DMS53 treated with DMSO at 0.1 percent for 48 hours (cell line): ENCODE measurements at regions not wholly inside any gene's neighbourhood (a gene's known extent, or its start where the extent isn't known, plus 50 kb on each side); places are given as distances from the start of the nearest gene placed in this dataset.

Source experiments
- DNase-seq: peaks from one replicate; lab custom pipeline; 2025; ENCODE audit not compliant: unreplicated experiment; lab: John Stamatoyannopoulos, UW

DNA sequence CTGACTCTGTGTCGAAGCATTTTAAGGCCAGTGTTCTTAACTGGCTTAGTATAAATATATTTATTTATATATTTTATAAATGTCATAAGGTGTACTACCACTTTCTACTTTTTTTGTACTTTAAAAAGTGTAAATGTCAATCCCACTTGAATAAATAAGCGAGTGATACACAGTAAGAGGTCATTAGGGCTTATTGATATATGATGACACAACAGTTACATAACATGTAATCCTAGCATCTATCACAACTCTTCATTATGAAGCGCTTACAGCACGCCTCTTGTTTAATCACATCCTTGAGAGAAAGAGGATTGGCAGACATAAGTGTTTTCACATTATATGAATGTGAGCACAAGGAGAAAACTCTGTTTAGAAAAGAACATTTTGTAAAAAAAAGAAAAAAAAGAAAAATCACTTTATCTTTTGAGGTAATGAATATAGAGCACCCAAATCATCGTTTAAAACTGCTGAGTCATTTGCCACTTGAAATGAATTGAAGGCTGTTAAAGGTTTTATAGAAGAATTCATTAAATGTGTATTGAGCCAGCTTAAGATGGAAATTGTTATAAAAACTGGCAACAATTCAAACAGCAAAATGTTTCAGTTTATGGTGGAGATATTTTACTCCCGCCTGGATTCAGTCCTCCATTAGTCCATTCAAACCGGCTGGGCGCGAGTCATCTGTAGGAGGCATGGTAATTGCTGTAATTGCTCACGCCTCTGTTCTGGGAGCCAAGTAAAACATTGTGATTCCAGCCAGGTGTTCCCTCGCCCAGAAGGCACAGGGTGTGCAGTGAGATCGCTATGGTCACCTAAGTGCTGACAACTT is 627.3 kb upstream of the KIRREL3 start:
- DNase-seq: peak; percentile 34

DNA sequence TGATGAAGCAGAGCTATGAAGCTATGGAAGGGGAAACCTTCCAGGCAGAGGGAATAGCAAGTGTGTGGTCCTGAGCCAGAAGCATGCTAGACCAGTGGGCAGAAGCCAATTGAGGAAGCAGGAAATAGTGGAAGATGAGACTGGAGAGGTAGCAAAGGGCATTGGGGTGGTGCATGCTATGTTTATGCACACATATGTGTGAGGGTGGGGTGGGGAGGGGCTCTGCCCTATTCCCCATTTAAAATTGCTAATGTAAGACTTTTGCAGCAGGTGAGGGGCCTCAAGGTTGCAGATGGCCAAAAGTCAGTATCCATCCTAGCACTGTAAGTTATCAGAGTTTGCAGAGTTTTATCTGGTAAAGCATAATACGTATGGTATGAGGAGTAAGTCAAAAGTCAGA is 626.6 kb upstream of the KIRREL3 start:
- no peak for DNase-seq

DNA sequence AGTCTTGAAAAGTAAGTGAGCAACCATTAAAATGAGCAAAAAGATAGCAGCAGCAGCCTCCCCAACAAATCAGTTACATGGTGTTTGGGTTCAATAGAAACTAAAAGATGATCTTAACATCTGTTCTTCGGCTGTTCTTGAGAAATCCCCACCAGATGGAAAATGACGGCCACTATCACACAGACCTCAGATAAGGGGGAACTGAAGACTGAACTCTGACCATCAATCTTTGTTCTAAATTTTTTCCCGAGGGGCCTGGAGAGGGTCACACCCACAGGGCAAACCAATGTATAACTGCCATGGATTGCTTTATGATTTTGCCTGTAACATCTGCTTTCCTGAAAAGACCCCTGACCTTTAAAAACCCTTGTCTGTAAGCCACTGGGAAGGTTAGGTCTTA is 624.8 kb upstream of the KIRREL3 start:
- no peak for DNase-seq

- no peak for DNase-seq
These were observed 623.8 kb upstream of the KIRREL3 start for GRCh38 chr11:127624306-127624856.

- no peak for DNase-seq
These were observed 622.1 kb upstream of the KIRREL3 start for GRCh38 chr11:127622686-127623085.

DNA sequence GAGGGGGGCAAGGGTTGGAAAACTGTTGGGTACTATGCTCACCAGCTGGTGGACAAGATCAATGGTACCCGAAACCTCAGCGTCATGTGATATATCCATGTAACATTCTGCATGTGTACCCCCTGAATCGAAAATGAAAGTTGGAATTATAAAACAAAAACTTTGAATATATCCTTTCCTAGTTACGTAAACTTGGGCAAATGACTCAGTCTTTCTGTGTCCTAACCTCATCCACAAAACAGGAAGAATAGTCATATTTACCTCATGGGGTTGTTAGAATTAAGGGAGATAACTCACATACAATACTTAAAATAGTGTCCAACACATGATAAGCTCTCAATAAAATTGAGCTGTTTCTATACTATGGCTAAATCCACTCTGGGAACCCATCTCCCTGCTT is 620.1 kb upstream of the KIRREL3 start:
- DNase-seq: no peak

GRCh38 chr11:127619946-127620345 is 619.4 kb upstream of the KIRREL3 start:
- no peak for DNase-seq

- DNase-seq: no peak
These were observed 618.2 kb upstream of the KIRREL3 start for GRCh38 chr11:127618721-127619120.

DNA sequence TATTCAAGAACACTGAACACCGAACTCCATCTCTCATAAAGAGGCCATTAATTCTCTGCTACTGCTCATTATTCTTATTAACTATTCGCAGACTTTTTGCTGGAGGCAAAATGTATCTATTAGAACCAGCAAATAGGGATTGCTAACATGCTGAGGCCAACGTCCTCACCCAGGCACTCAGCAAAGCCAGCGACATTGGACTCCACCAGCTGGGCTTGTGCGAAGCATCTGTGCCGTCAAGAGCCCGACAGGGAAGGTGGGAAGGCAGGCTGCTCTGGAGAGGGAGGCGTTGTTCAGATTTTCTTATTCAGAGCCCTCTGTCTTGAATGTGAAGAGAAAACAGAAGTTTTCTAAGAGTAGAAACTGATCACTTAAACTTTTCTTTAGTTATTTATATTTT is 615.6 kb upstream of the KIRREL3 start:
- DNase-seq: no peak

- no peak for DNase-seq
These were observed 612.0 kb upstream of the KIRREL3 start for GRCh38 chr11:127612607-127613006.

DNA sequence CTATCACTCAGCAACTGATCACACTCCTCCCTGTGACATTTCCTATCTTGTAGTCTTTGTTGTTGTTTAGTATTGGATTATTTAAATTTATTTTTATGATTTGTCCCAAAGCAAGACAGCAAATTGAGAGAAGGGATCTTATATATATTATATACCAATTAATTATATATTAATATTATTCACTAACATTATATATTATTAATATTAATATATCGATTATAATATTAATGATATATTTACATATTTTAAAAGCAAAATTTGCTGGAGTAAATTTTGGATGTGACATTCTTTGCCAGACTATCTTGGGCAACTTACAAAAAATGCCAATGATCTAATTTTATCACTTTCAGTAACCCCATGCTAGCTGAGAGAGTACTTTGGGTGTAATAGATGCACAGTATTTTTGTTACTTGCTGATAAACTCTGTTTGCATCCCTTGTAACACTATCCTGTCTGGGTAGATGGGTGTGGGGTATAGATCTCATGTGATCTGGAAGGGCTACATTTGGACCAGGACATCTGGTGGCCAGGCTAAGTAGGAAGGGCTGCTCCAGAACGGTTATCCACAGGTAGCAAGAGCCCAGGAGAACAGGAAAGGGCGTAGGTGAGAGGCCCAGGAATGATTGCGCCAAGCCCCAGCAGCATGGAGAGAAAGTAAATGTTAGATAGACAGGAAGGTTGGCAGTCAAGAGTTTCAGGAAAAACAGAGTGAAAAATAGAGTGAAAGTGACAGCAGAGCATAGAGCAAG is 608.6 kb upstream of the KIRREL3 start:
- DNase-seq: no peak

DNA sequence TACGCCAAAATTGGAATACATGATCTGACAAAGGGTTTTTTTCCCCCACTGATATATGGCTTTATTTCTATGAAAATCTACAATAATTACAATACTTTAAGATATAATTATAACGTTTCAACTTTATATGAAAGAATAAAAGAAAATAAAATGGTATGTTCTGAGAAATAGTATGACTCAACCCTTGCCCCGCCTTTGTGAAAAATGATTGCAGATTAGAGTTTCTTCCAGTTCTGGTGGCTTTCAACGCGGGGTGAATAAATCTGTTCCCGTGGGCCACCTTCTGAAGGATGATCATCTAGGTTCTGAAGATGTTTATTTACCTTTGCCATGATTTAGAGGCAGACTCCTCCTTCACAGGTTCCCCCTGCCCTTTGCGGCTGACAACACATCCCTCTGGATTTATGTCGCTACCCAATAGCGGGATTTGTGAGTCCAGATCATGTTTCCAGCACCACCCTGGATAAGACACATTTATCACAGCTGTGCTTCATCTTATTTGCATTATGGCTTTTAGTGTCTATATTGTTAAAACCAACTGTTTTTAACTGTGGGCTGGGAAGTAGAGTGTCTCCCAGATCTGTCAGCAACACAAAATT is 607.0 kb upstream of the KIRREL3 start:
- DNase-seq: no peak

GRCh38 chr11:127601578-127601977 is 601.0 kb upstream of the KIRREL3 start:
- DNase-seq: no peak

DNA sequence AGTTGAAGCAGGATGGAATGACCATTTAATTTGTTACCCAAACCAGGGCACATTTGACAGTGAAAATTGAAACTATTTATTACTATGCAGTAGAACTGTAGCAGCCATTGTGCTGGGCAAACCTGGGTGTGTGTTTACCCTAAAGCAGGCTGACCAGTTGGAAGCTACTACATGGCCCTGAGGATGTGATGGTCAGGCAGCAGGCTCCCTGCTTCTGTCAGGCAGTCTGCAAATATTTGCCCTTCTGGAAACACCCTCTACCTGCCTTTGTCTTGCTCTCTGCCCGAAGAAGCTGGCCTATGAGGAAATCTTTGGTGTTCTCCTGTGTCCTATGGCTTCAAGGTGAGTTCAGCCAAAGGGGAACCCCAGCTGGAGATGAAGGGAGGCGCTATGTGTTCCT is 600.1 kb upstream of the KIRREL3 start:
- peak; percentile 22 for DNase-seq

- no peak for DNase-seq
These were observed 597.9 kb upstream of the KIRREL3 start for GRCh38 chr11:127598476-127598875.

GRCh38 chr11:127596433-127596832 is 595.9 kb upstream of the KIRREL3 start:
- DNase-seq: no peak

- no peak for DNase-seq
These were observed 591.8 kb upstream of the KIRREL3 start for GRCh38 chr11:127592371-127592770.

GRCh38 chr11:127590314-127590713 is 589.7 kb upstream of the KIRREL3 start:
- no peak for DNase-seq

DNA sequence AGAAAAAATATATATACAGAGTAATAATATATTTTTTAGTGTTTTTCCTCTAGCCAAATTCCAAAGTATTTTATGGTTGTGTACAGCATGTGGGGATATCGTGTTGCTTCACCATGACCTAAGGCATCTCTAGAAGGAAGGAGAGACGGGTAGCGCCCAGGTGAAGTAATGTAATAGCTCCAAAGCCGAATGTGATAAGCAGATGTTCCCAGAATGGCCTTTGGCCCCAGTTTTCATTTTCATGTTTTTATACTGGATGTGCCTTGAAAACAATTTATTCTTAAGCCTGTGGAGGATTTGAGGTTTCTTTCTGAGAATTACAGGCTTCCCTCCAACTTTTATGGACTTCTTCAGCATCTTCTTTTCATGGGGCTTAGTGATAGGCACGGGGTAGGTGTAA is 587.9 kb upstream of the KIRREL3 start:
- no peak for DNase-seq

- no peak for DNase-seq
These were observed 586.9 kb upstream of the KIRREL3 start for GRCh38 chr11:127587511-127587910.

- no peak for DNase-seq
These were observed 575.6 kb upstream of the KIRREL3 start for GRCh38 chr11:127576210-127576609.

DNA sequence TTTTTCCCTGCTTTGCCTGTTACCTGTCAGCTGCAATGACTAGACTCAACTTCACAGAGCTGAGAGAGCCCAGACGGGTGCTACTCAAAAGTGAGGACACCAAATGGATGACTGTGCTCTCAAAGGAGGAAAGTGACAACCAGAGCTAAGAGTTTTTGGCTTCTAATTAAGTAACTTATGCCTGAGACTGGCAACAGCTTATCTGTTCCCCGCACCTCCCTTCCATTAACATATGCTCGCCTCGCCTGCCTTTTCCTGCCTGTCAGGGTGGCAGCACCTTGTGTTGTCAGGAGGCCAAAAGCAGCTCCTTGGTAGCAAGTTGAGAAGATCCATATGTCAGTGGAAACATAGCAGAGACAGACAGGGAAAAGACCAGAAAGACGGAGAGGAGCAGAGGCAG is 573.9 kb upstream of the KIRREL3 start:
- no peak for DNase-seq
